Ovary (tissue), 3 donors: ENCODE measurements at regions not wholly inside any gene's neighbourhood (a gene's known extent, or its start where the extent isn't known, plus 50 kb on each side); places are given as distances from the start of the nearest gene placed in this dataset.

Source experiments
- EP300 ChIP-seq: sonication (generic); formaldehyde crosslinking; IDR thresholded peaks from one replicate; pipeline ENCODE4 v1.6.1; 2017; ENCODE audit warnings: antibody characterized with exemption
- POLR2A ChIP-seq: fragments of 450-650 bp; IDR thresholded peaks from one replicate; pipeline ENCODE4 v1.6.1; 2017; ENCODE audit warnings: antibody characterized with exemption, mild to moderate bottlenecking, moderate library complexity
- TF ChIP-seq, protein P1 (sequence below), 3 donors: fragments of 450-650 bp in 2 of 3; fragments of 200-600 bp in 1 of 3; IDR thresholded peaks; one replicate each; pipeline versions ENCODE4 v1.5.1 to v1.8.0; 2016 to 2022; ENCODE audit warnings: antibody characterized with exemption in 3 of 3, mild to moderate bottlenecking in 1 of 3
- donor health status: DM: no; HTN: no; CAD: no.

DNA sequence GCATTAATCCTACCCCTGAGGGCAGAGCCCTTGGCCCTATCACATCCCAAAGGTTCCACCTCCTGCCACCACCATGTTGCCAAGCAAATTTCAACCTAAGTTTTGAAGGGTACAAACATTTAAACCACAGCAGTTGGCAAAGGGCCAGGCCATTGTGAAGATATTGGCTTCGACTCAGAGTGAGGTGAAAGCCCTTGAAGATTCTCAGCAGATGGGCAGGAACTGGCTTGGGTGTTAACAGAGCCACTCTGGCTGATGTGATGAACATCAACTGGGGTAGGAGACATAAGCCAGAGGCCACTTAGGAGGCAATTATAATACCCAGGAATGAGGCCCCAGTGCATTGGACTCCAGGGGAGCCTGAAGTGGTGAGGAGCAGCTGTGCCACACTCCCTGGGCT is 207.7 kb upstream of the KAZN start:
- TF ChIP-seq POLR2A (no peak), EP300 (no peak)
- TF ChIP-seq, protein P1, sequence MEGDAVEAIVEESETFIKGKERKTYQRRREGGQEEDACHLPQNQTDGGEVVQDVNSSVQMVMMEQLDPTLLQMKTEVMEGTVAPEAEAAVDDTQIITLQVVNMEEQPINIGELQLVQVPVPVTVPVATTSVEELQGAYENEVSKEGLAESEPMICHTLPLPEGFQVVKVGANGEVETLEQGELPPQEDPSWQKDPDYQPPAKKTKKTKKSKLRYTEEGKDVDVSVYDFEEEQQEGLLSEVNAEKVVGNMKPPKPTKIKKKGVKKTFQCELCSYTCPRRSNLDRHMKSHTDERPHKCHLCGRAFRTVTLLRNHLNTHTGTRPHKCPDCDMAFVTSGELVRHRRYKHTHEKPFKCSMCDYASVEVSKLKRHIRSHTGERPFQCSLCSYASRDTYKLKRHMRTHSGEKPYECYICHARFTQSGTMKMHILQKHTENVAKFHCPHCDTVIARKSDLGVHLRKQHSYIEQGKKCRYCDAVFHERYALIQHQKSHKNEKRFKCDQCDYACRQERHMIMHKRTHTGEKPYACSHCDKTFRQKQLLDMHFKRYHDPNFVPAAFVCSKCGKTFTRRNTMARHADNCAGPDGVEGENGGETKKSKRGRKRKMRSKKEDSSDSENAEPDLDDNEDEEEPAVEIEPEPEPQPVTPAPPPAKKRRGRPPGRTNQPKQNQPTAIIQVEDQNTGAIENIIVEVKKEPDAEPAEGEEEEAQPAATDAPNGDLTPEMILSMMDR (IDR thresholded peaks at IDR 0.05), result no peak
